ENCODE measurements at regions not wholly inside any gene's neighbourhood (a gene's known extent, or its start where the extent isn't known, plus 50 kb on each side); places are given as distances from the start of the nearest gene placed in this dataset.
"Not testable (repeated sequence)": the region's sequence is repeated elsewhere in the genome, so short reads cannot be mapped to it uniquely, and the experiment has no call there.

DNA sequence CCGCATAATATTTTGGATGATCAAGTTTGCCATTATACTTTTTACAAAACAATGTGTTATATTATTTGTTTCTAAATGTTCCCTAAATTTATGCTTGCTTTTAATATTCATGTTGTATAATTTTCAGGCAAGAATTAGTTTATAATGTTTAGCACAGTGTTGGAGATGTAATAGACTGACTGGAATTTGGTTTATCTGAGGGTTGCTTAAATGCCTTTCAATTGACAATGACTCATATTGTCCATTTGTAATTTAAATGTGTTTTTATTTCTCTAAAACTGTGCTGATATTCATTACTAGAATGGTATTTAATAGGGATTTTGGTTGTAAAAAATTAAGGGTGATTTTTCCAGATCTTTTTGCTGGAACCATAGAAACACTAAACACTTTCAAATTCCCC is 788.4 kb downstream of the SLC6A15 start:
- DNase-seq: no peak

DNA sequence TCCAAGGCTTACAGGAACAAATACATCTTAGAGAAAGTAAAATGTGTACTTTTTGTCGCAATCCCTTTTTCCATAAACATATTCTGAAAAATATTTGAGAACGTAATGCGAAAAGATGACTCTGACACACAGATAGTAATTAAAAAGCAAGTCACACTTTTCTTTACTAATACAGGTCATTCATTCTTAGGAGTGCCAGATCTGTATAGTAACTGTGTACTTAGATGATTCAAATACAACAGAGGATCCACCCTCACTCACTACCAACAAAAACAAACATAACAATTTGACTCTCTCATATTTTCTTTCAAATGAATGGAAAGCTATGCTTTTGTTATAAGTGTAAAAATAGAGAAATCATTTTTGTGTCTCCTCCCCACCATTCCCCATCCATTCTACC is 795.4 kb downstream of the SLC6A15 start:
- DNase-seq: no peak

- no peak for DNase-seq
These were observed 798.9 kb downstream of the SLC6A15 start for GRCh38 chr12:84113666-84114065.

- DNase-seq: not testable (repeated sequence)
These were observed 808.7 kb downstream of the SLC6A15 start for GRCh38 chr12:84103886-84104285.

DNA sequence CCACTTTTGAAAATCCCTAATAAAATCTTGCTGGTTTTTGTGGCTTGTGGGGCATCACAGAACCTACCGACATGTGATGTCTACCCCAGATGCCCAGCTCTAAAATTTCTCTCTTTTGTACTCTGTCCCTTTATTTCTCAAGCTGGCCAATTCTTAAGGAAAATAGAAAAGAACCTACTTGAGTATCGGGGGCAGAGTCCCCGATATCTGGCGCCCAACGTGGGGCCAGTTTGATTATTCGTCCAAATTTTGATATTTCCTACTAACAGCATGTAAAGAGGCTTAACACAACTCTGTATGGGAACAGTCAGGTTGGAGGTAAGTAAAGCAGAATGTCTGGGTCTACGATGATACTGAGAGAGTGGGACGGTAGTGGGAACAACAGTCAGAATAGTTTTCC is 810.6 kb downstream of the SLC6A15 start:
- not testable (repeated sequence) for DNase-seq

DNA sequence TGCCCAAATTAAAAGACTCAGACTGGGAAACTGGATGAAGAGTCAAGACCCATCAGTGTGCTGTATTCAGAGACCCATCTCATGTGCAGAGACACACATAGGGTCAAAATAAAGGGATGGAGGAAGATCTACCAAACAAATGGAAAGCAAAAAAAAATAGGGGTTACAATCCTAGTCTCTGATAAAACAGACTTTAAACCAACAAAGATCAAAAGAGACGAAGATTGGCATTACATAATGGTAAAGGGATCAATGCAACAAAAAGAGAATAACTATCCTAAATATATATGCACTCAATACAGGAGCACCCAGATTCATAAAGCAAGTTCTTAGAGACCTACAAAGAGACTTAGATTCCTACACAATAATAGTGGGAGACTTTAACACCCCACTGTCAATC is 813.0 kb downstream of the SLC6A15 start:
- DNase-seq: not testable (repeated sequence)

GRCh38 chr12:84091651-84092050 is 820.9 kb downstream of the SLC6A15 start:
- no peak for DNase-seq

DNA sequence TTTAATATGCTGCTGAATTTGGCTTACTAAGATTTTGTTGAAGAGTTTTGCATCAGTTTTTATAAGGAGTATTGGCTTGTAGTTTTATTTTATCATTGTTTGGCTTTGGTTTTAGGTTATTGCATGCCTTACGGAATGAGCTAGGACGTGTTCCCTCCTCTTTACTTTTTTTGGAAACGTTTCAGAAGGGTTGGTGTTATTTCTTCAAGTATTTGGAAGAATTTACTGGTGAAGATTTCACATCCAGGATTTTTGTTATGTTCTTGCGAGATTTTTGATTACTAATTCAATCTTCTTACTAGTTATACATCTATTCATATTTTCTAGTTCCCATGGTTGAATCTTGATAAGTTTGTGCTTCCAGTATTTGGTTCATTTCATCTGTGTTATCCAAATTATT is 823.2 kb downstream of the SLC6A15 start:
- DNase-seq: no peak

- DNase-seq: no peak
These were observed 827.6 kb downstream of the SLC6A15 start for GRCh38 chr12:84085046-84085445.

DNA sequence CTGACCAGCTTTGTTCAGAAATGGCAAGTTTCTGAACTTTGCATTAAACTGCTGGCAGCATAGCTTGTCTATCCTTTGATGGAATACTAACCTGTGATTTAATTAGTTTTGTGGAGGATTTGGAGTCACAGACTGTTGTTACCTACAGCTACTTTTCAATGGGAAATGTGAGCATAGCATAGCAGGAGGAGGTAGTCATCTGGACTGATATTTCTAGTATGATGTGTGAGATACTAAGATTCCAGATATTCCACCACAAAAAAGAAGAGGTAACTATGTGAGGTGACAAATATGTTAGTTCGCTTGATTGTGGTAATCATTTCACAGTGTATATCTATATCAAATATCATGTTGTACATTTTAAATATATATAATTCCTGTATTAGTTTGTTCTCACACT is 833.0 kb downstream of the SLC6A15 start:
- no peak for DNase-seq

DNA sequence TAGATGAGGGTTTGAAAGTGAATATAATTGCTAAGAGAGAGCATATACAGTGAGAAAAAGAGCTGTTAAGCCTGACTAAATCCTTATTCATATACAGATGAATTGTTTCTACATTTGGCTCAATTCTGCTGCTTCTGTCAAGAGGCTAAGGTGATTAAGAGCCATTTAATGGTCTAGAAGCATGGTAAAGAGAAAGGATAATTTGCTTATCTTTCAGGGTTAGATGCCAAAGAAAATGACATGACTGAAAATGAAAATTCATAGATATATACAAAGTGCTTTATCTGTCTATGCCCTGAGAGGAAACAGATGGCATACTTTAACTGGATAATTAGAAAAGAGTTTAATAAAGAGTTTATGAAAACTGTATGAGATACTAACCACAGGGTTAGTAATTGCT is 834.9 kb downstream of the SLC6A15 start:
- DNase-seq: no peak

- DNase-seq: no peak
These were observed 836.6 kb downstream of the SLC6A15 start for GRCh38 chr12:84075991-84076390.

- no peak for DNase-seq
These were observed 839.2 kb downstream of the SLC6A15 start for GRCh38 chr12:84073401-84073800.

DNA sequence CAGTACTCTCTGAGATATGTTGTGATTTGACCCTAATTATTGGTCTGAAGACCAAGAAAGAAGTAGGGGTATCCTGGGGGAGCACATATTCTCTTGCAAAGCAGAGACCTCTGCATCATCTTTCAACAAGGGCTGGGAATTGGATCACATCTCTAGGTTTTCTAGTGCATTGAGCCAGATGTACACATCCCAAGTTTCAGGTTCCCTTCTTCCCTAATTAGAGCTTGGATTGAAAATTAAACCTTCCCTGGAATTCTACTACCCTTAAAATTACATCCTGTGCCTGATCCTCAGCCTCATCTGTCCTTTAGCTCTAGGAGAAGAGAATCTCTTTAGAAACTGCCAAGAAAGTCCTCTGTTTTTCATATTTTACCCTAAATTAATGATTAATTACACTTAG is 839.6 kb downstream of the SLC6A15 start:
- no peak for DNase-seq

DNA sequence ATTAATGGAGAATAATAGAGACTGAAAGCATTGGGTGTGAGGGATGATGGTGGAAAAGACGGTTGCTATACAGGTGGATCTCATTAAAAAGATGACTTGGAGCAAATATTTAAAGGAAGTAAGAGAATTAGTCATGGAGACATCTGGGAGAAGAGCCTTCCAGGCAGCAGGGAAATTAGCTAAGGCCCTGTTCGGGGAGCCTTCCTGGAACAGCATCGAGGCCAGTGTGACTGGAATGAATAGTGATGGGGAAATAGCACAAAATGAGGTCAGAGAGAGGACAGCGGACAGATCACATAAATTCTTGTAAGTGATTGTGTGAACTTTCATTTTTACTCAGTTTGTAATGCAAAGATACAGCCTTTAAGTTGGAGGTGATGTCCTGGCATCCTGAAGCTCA is 842.3 kb downstream of the SLC6A15 start:
- DNase-seq: no peak

DNA sequence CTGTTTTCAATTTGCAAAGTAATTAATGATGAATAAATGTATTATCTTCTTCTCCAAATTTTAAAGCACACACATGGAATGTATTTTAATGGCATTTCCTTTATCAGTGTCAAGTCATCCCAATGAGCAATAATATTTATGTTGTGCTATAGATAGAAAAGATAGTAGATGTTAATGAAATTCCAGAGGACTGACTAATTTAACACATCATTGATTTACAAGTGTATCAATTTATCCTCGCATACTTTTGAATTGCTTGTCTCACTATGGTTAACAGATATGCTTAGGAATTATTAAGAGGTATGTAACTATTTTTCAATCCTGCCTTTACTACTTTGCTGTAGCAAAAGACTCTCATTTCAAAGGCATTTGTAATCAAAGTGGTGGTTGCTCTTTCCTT is 842.9 kb downstream of the SLC6A15 start:
- DNase-seq: no peak

DNA sequence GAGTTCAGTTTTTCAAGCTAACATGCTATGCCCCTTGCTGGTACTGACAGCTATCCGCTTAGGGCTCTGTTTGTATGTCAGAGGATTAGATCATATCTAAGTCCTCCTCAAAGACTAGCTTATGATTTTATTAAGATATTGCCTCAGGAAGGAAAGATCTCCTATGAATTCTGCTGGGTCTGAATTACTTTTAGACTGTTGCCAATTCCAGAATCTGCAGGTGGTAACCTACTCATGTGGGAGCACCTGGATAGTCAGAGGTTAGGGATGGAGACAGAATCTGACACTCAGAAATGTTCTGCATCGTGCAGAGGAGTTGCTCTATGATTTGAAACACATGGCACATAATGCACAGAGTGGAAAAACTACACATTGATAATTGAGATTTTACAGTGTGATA is 843.4 kb downstream of the SLC6A15 start:
- no peak for DNase-seq

GRCh38 chr12:84058136-84058535 is 854.5 kb downstream of the SLC6A15 start:
- DNase-seq: no peak

GRCh38 chr12:84054811-84055210 is 857.8 kb downstream of the SLC6A15 start:
- no peak for DNase-seq

DNA sequence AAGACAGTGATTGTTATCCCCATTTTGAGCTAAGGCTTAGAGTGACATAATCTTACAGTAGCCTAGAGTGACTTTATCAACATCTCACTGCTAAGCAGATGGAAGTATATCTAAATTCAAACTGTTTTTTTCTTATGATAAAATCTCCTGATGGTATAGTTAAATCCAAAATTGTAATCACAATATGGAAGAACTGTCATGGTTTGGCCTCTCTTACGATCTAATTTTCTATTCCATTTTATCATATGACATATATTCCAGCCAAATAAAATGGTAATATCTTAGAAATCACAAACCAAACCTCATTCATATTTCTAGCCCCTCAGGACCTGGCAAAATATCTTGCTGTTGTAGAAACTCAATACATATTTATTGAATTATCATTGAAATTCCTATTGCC is 864.7 kb downstream of the SLC6A15 start:
- DNase-seq: no peak

DNA sequence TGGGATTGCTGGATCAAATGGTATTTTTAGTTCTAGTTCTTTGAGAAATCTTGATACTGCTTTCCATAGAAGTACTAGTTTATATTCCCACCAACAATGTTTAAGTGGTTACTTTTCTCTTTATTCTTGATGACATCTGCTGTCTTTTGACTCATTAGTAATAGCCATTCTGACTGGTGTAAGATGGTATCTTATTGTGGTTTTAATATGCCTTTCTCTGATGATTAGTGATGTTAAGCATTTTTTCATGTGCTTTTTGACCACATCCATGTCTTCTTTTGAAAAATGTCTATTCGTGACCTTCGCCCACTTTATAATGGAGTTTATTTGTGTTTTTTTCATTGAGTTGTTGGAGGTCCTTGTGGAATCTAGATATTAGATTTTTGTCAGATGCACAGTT is 865.7 kb downstream of the SLC6A15 start:
- no peak for DNase-seq

GRCh38 chr12:84043355-84043754 is 869.2 kb downstream of the SLC6A15 start:
- DNase-seq: no peak

GRCh38 chr12:84038242-84038641 is 874.4 kb downstream of the SLC6A15 start:
- DNase-seq: no peak

GRCh38 chr12:84036912-84037311 is 875.7 kb downstream of the SLC6A15 start:
- DNase-seq: no peak

GRCh38 chr12:84035766-84036165 is 876.8 kb downstream of the SLC6A15 start:
- DNase-seq: no peak

GRCh38 chr12:84034871-84035270 is 877.7 kb downstream of the SLC6A15 start:
- no peak for DNase-seq
